K562 (cell line): ENCODE measurements at regions not wholly inside any gene's neighbourhood (a gene's known extent, or its start where the extent isn't known, plus 50 kb on each side); places are given as distances from the start of the nearest gene placed in this dataset.

Source experiments
- ATAC-seq: fragments of 200-7000 bp; cut with Tn5 transposase; 3 replicates; pipeline ENCODE4 v1.9.1; 2020; ENCODE audit warnings: moderate library complexity
- BruUV-seq: library from RNA; stranded (reverse); fragments of 400-500 nt; replicated peaks from 2 replicates; lab custom pipeline; 2021; lab: Mats Ljungman, UMichigan
- CTCF ChIA-PET: fragments of 300-600 bp; formaldehyde crosslinking; extraction: SDS; loops from one replicate; lab custom pipeline; 2021; ENCODE audit warnings: low intra/inter-chr PET ratio; lab: Yijun Ruan, JAX
- POLR2A ChIA-PET: fragments of 300-600, 350-650 bp; sonication (Branson Sonifier 250); formaldehyde crosslinking; extraction: SDS; loops from one replicate; lab custom pipeline; 2021; ENCODE audit warnings: antibody characterized with exemption, inconsistent platforms; lab: Yijun Ruan, JAX
- DNase-seq, 4 experiments: peaks; one replicate each; pipeline versions ENCODE4 v3.0.0 to v3.0.0-alpha.2; 2011 to 2018; ENCODE audit warnings: low spot score in 3 of 4, mixed read lengths in 3 of 4; ENCODE audit errors: extremely low read depth in 1 of 4
- FAIRE-seq: peaks from 2 replicates; lab custom pipeline; 2011; peaks lifted over from hg19 to GRCh38; lab: Jason Lieb, UNC
- H2AFZ ChIP-seq: 2 replicates; pipeline ENCODE4 v1.6.0; 2011; ENCODE audit warnings: low read depth, low read length, control low read depth, inconsistent platforms
- H3K27ac ChIP-seq: fragments of 200-600 bp; 3 replicates; pipeline ENCODE4 v1.8.0; 2011; ENCODE audit warnings: low read depth, mild to moderate bottlenecking, control low read depth, inconsistent platforms, low read length, moderate library complexity, mixed read lengths; ENCODE audit errors: extremely low read depth
- H3K27me3 ChIP-seq, 2 experiments: fragments of 300-600 bp in 1 of 2; 2 replicates in 1 of 2; 3 replicates in 1 of 2; pipeline versions ENCODE4 v1.6.0 to v1.8.0; 2011; ENCODE audit warnings: inconsistent platforms in 2 of 2, low read length in 2 of 2, mild to moderate bottlenecking in 1 of 2, mixed read lengths in 1 of 2, moderate library complexity in 1 of 2; ENCODE audit not compliant: control insufficient read depth in 2 of 2, insufficient read depth in 2 of 2
- H3K36me3 ChIP-seq: fragments of 300-600 bp; 3 replicates; pipeline ENCODE4 v1.8.0; 2011; ENCODE audit warnings: mild to moderate bottlenecking, low read length, inconsistent platforms; ENCODE audit not compliant: control insufficient read depth, insufficient read depth
- H3K4me1 ChIP-seq, 2 experiments: fragments of 200-600 bp in 1 of 2; replicated peaks in 1 of 2; 2 replicates in 1 of 2; 3 replicates in 1 of 2; pipeline versions ENCODE4 v1.5.1 to v1.8.0; 2011; ENCODE audit warnings: inconsistent platforms in 2 of 2, low read length in 2 of 2, mild to moderate bottlenecking in 1 of 2, mixed read lengths in 1 of 2, moderate library complexity in 1 of 2; ENCODE audit not compliant: control insufficient read depth in 2 of 2, insufficient read depth in 2 of 2
- H3K4me2 ChIP-seq: 2 replicates; pipeline ENCODE4 v1.6.1; 2011; ENCODE audit warnings: low read length, control low read depth, inconsistent platforms, mixed read lengths; ENCODE audit not compliant: insufficient read depth
- H3K4me3 ChIP-seq: fragments of 200-600 bp; sonication (generic), shearing (Covaris generic); 2 replicates; pipeline ENCODE4 v1.5.1; 2016; ENCODE audit warnings: control low read depth, inconsistent platforms
- H3K79me2 ChIP-seq: fragments of 200-600 bp; 3 replicates; pipeline ENCODE4 v1.8.0; 2011; ENCODE audit warnings: low read length, inconsistent platforms; ENCODE audit not compliant: control insufficient read depth, insufficient read depth
- H3K9ac ChIP-seq, 2 experiments: 2 replicates each; pipeline versions ENCODE4 v1.6.0 to v1.6.1; 2011; ENCODE audit warnings: low read depth in 2 of 2, low read length in 2 of 2, control low read depth in 1 of 2, inconsistent platforms in 1 of 2, mild to moderate bottlenecking in 1 of 2, mixed read lengths in 1 of 2; ENCODE audit not compliant: insufficient read depth in 1 of 2
- H3K9me1 ChIP-seq: one replicate; pipeline ENCODE4 v1.6.0; 2011; ENCODE audit warnings: inconsistent platforms, mild to moderate bottlenecking, low read length, moderate library complexity; ENCODE audit not compliant: control insufficient read depth, insufficient read depth
- H3K9me3 ChIP-seq: replicated peaks from 2 replicates; pipeline ENCODE4 v1.5.1; 2011; ENCODE audit warnings: low read depth, low read length, inconsistent platforms; ENCODE audit not compliant: control insufficient read depth, insufficient read depth
- H4K20me1 ChIP-seq: replicated peaks from 2 replicates; pipeline ENCODE4 v1.6.1; 2011; ENCODE audit warnings: low read length, inconsistent platforms, mixed read lengths; ENCODE audit not compliant: control insufficient read depth, insufficient read depth
- CBX8 ChIP-seq: fragments of 200-600 bp; sonication (generic); IDR thresholded peaks from 2 replicates; pipeline ENCODE4 v1.6.1; 2012; ENCODE audit warnings: borderline replicate concordance, mixed run types, low read depth, mild to moderate bottlenecking, moderate library complexity, mixed read lengths, low read length, control low read depth, inconsistent platforms; ENCODE audit not compliant: poor library complexity, severe bottlenecking; ENCODE audit errors: extremely low read depth
- NCOA6 ChIP-seq: fragments of 450-650 bp; IDR thresholded peaks from 2 replicates; pipeline ENCODE4 v1.6.1; 2017; ENCODE audit warnings: mild to moderate bottlenecking
- RERE ChIP-seq: sonication (generic); formaldehyde crosslinking; IDR thresholded peaks from 2 replicates; pipeline ENCODE4 v1.8.0; 2023; ENCODE audit warnings: missing genetic modification reagents, mild to moderate bottlenecking, borderline replicate concordance
- RFX5 ChIP-seq: IDR thresholded peaks from 2 replicates; pipeline ENCODE4 v1.6.1; 2011; ENCODE audit warnings: low read depth, mild to moderate bottlenecking, improper control_type of control experiment, low read length
- ZNF384 ChIP-seq: IDR thresholded peaks from 2 replicates; pipeline ENCODE4 v1.6.1; 2012; ENCODE audit warnings: low read depth, low read length, improper control_type of control experiment
- ZNF407 ChIP-seq: fragments of 450-650 bp; IDR thresholded peaks from 2 replicates; pipeline ENCODE4 v1.6.1; 2016; ENCODE audit warnings: low read depth
- WGBS: fragments of 100-300 bp; shearing (Covaris generic); methylation state at CpG from one replicate; pipeline ENCODE4 v1.1.6; 2016; ENCODE audit warnings: low coverage, mixed read lengths; ENCODE audit not compliant: insufficient coverage; ENCODE audit errors: missing lambda C conversion rate; 5-methylcytosine and 5-hydroxymethylcytosine counted together
- in situ Hi-C: fragments of 300-500 bp; cut with MboI; formaldehyde crosslinking; loops from 4 replicates; pipeline ENCODE4 v1.15.0; 2018; ENCODE audit warnings: inconsistent platforms, mixed read lengths
- intact Hi-C: fragments of 100-400 bp; cut with micrococcal nuclease; formaldehyde crosslinking; loops from 2 replicates; pipeline ENCODE4 v1.14.2; 2022

GRCh38 chr18:39784541-39784940 is 2170.5 kb upstream of the PIK3C3 start:
- FAIRE-seq (no peak), DNase-seq (no peak), ATAC-seq (no peak)
- no peak overlapping the region for H3K4me3 ChIP-seq
- no peaks in the 10 kb centered on the region for H3K9me3 ChIP-seq
- H3K9me1 ChIP-seq = no peaks in the 10 kb centered on the region
- POLR2A ChIA-PET = no interaction called here
- CTCF ChIA-PET = no interaction called here
- no peak overlapping the region for H3K4me2 ChIP-seq
- BruUV-seq = no TSS peak
- H4K20me1 ChIP-seq = no peaks in the 10 kb centered on the region
- H3K27me3 ChIP-seq = no peaks in the 10 kb centered on the region
- no peaks in the 10 kb centered on the region for H3K36me3 ChIP-seq
- H3K27ac ChIP-seq = no peak overlapping the region
- no peak overlapping the region for H3K9ac ChIP-seq
- H3K79me2 ChIP-seq = no peaks in the 10 kb centered on the region
- whole genome bisulfite sequencing = 5% methylated on average over 5 of the region's 5 CpGs
- no peaks in the 10 kb centered on the region for H3K4me1 ChIP-seq
- in situ Hi-C loops = no loop called here
- intact Hi-C loops = no loop called here
- H2AFZ ChIP-seq = no peak overlapping the region
- TF ChIP-seq NCOA6 = no peak
- no peak for TF ChIP-seq RFX5
- no peak for TF ChIP-seq RERE (CRISPR knock-in tag)
- no peak for TF ChIP-seq CBX8
- TF ChIP-seq ZNF384 = no peak
- no peak for TF ChIP-seq ZNF407
